Gastrocnemius medialis (tissue), 4 donors: ENCODE measurements at regions not wholly inside any gene's neighbourhood (a gene's known extent, or its start where the extent isn't known, plus 50 kb on each side); places are given as distances from the start of the nearest gene placed in this dataset.

Experiments
- CTCF ChIP-seq, 5 experiments: fragments of 450-650 bp in 3 of 5; fragments of 200-600 bp in 2 of 5; sonication (generic) in 2 of 5; IDR thresholded peaks in 4 of 5; conservative IDR thresholded peaks in 1 of 5; 1 replicate in 4 of 5; 2 replicates in 1 of 5; pipeline ENCODE4 v1.5.1; 2016 to 2019; ENCODE audit warnings: antibody characterized with exemption in 5 of 5, mild to moderate bottlenecking in 3 of 5, moderate library complexity in 3 of 5
- POLR2A ChIP-seq, 2 donors: fragments of 450-650 bp; IDR thresholded peaks; one replicate each; pipeline ENCODE4 v1.6.1; 2017; ENCODE audit warnings: antibody characterized with exemption in 2 of 2, mild to moderate bottlenecking in 2 of 2, moderate library complexity in 2 of 2

- no peak for TF ChIP-seq CTCF (IDR thresholded peaks at IDR 0.05 in 4 of 5, conservative IDR thresholded peaks at IDR 0.05 in 1 of 5)
- TF ChIP-seq POLR2A (IDR thresholded peaks at IDR 0.05) = no peak
These were observed 591.4 kb downstream of the ETS1 start for GRCh38 chr11:127995921-127996320.
